LNCaP clone FGC (cell line): ENCODE measurements at regions not wholly inside any gene's neighbourhood (a gene's known extent, or its start where the extent isn't known, plus 50 kb on each side); places are given as distances from the start of the nearest gene placed in this dataset.
"Not testable (repeated sequence)": the region's sequence is repeated elsewhere in the genome, so short reads cannot be mapped to it uniquely, and the experiment has no call there.

ENCODE experiments used
- DNase-seq: peaks from one replicate; pipeline ENCODE4 v3.0.0-alpha.2; 2011; ENCODE audit warnings: low read depth
- H3K4me3 ChIP-seq: 2 replicates; pipeline ENCODE4 v1.5.1; 2011; ENCODE audit warnings: mild to moderate bottlenecking, low read depth, low read length, control low read depth
- CTCF ChIP-seq: IDR thresholded peaks from 2 replicates; pipeline ENCODE4 v1.5.1; 2012; ENCODE audit warnings: mild to moderate bottlenecking; ENCODE audit not compliant: control insufficient read depth, insufficient read depth; ENCODE audit errors: extremely low read depth

DNA sequence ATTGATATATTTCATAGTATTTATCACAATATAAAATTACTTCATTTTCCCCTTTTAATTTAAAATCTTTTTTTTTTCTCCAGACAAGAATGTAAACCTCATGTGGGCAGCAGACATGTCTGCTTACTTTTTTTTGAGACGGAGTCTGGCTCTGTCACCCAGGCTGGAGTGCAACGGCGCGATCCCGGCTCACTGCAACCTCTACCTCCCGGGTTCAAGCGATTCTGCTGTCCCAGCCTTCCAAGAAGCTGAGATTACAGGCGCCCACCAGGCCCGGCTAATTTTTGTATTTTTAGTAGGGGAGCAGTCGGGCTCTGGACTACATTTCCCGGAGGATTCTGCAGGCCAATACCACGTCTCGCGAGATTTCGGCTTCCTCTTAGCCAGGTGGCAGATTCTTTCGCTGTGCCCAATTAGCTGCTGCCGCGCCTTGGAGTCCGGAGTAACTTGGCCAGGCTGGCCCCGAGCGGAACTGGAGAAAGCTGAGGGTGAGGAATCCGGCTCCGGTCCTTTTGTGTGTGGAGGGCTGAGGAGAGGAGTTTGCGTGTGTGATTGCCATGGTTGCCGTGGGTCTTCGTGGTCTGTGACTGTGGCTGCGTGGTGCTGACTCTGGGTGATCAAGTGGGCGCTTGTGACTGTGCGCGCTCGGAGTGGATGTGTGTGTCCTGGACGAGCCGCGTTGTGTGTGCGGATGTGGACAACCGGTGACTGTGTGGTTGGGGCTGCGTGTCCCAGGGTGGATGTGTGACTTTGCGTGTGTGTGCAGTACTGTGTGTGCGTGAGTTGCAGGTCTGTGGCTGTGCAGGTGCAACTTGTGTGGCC lies 313.0 kb upstream of the ZNF337 start:
- DNase-seq, H3K4me3 ChIP-seq: not testable (repeated sequence)

- not testable (repeated sequence) for H3K4me3 ChIP-seq, DNase-seq
Observed at GRCh38 chr20:26008026-26008425, 311.4 kb upstream of the ZNF337 start.

GRCh38 chr20:26006164-26006563 lies 309.5 kb upstream of the ZNF337 start:
- not testable (repeated sequence) for H3K4me3 ChIP-seq, DNase-seq

DNA sequence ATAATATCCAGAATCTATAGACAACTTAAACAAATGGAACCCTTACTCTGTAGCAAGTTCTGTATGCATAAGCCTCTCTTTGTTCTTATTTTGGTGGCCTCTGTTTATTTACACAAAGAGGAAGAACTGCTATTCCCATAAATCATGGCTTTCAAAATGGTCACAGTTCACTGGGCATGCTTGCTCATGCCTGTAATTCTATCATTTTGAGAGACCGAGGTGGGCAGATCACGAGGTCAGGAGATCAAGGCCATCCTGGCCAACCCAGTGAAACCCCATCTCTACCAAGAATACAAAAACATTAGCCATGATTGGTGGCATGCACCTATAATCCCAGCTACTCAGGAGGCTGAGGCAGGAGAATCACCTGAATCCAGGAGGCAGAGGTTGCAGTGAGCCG lies 307.3 kb upstream of the ZNF337 start:
- not testable (repeated sequence) for DNase-seq

DNA sequence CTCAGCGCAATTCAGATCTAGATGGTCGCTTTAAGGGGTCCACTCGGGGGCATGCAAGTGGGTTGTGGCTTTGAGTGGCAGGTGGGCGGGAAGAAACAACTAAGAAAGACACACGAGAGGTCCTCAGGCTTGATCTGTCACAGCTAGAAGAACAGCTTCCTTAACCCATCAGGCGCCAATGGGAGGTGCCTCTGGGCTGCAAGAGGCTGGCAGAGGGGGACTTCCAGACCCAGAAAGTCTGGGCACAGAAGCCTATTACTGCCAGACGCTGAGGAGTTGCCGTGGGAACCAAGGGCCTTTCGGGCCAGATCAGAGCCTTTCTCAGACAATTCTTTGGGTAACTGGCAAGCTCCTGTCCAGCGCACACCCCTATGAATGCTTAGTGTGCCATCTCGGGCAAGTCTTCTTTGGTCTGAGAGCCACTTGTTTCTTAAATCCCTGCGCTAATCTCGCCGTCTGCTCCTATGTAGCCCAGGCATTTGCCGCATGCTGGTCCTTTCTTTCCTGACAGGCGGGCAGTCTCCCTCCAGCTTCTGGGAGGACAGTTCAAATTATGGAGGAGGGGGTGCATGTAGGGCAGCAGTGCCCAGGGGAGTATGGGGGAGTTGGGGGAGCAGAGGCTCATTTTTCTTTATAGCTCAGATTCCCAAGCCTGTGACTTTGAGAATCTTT lies 300.9 kb upstream of the ZNF337 start:
- DNase-seq, result not testable (repeated sequence)

More for the DNA sequence above, 307.3 kb upstream of the ZNF337 start:
- not testable (repeated sequence) for H3K4me3 ChIP-seq

DNA sequence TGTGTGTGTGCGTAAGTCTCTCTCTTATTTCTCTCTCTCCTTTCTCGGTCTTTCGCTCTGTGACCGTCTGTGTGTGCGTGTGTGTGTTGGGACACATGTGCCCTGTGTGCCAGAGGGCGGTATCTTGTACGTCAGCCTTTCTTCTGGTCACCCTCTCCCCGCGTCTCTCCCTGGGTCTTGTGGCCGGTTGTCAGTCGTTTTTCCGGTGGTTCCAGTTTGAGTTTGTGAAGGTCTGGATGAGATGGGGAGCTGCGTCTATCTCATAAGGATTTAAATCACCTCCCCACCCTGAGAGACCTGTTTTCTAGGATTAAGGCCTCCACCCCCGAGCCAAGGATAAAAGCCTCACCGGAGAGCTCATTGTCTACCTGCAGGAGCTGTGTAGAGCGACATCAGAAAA lies 295.5 kb upstream of the ZNF337 start:
- no peak for TF ChIP-seq CTCF
- DNase-seq, result no peak
- H3K4me3 ChIP-seq, result no peak overlapping the region

More for the DNA sequence above, 300.9 kb upstream of the ZNF337 start:
- not testable (repeated sequence) for H3K4me3 ChIP-seq

GRCh38 chr20:25991756-25992130 lies 295.1 kb upstream of the ZNF337 start:
- TF ChIP-seq CTCF, result no peak

DNA sequence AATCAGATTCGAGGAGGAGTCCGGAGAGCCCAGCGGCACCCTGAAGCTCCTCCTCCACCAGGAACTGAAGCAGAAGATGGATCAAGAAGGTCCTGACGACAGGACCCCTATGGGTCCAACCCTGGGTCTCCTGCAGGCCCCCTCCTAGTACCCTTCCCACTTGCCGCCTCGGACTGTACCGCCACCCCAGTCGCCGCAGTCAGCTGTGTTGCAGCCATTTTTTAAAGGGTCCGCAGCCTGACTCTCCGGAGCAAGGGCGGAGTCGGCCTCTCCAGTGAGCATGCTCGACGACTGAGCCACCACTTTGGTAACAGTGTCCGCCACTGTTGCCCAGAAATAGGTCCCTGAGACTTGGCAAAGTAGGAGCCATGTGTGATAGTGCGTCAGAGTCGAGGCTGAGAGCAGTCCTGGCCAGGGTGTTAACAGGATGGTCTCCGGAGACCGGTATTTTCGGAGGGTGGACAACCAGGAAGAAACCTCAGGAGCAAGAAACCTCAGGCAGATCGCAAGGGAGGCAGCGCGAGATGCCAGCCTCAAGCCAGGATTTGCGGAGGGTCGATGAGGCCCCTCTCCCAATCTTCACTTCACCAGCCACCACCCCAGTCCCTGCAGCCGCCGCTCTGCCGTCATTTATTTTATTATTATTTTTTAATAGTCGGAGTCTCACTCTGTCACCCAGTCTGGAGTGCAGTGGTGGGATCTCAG lies 294.6 kb upstream of the ZNF337 start:
- no peak for TF ChIP-seq CTCF
- H3K4me3 ChIP-seq, result no peak overlapping the region
- no peak for DNase-seq

More at GRCh38 chr20:25991756-25992130, 295.1 kb upstream of the ZNF337 start:
- H3K4me3 ChIP-seq, result no peak overlapping the region
- DNase-seq, result no peak

DNA sequence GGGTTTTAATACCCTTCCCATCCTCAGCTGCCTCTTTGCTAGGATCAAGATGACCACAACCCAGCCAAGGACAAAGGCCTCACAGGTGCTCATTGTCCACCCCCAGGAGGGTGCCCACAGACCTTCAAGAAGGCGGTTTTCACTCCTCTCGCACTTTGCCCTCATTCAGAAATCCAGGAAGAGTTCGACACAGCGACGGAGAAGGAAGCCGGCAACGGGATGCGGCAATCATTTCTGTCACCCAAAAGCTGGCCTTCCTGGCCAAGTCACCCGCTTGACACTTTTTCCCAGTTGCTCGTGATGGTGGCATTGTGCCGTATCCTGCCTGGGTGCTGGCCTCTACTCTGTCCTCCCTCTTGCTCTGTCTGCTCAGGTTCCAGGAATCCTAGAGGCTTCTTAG lies 293.0 kb upstream of the ZNF337 start:
- not testable (repeated sequence) for DNase-seq, H3K4me3 ChIP-seq

DNA sequence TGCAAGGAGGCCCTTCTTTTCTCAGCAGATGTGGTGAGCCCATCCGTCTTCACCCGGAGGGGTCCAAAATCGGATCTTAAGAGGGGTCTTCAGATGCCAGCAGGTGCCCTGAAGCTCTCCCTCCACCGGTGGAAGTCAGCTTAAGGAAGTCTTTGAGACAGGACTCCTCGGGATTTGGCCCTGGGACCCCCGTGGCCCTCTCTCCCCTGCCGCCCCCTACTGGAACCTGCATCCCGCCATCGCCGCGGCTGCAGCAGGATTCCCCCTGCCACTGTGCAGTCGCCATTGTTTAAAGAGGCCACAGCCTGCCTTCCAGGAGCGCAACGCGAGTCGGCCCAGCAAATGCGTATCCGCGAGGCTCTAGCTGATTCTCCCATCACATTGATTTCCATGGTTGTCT lies 292.5 kb upstream of the ZNF337 start:
- no peak for DNase-seq

GRCh38 chr20:25987928-25988560 lies 291.4 kb upstream of the ZNF337 start:
- H3K4me3 ChIP-seq, DNase-seq: not testable (repeated sequence)

More for the DNA sequence above, 292.5 kb upstream of the ZNF337 start:
- no peak overlapping the region for H3K4me3 ChIP-seq
- no peak for TF ChIP-seq CTCF
